HepG2 (cell line): ENCODE measurements at regions not wholly inside any gene's neighbourhood (a gene's known extent, or its start where the extent isn't known, plus 50 kb on each side); places are given as distances from the start of the nearest gene placed in this dataset.

ENCODE experiments used
- ATAC-seq: fragments of 200-7000 bp; cut with Tn5 transposase; 3 replicates; pipeline ENCODE4 v1.9.1; 2020; ENCODE audit warnings: mild to moderate bottlenecking, moderate library complexity
- BruUV-seq: library from RNA; stranded (reverse); fragments of 400-500 nt; replicated peaks from 2 replicates; lab custom pipeline; 2021; lab: Mats Ljungman, UMichigan
- CTCF ChIA-PET: fragments of 300-600 bp; formaldehyde crosslinking; extraction: SDS; loops from one replicate; lab custom pipeline; 2021; ENCODE audit warnings: low total read pairs, inconsistent platforms, low intra/inter-chr PET ratio; lab: Yijun Ruan, JAX
- POLR2A ChIA-PET: fragments of 350-600 bp; sonication (Branson Sonifier 250); formaldehyde crosslinking; loops from one replicate; lab custom pipeline; 2020; ENCODE audit warnings: antibody characterized with exemption, inconsistent platforms; lab: Yijun Ruan, JAX
- DNase-seq: peaks from one replicate; pipeline ENCODE4 v3.0.0-alpha.2; 2015; ENCODE audit warnings: low spot score
- FAIRE-seq: peaks from 3 replicates; lab custom pipeline; 2011; peaks lifted over from hg19 to GRCh38; lab: Jason Lieb, UNC
- H2AFZ ChIP-seq: one replicate; pipeline ENCODE4 v1.6.1; 2011; ENCODE audit warnings: low read length, inconsistent platforms
- H3K27ac ChIP-seq: fragments of 300-600 bp; 3 replicates; pipeline ENCODE4 v1.8.0; 2011; ENCODE audit warnings: mixed run types, mild to moderate bottlenecking, mixed read lengths, low read length, inconsistent platforms; ENCODE audit not compliant: insufficient read depth; ENCODE audit errors: extremely low read length
- H3K27me3 ChIP-seq, 2 experiments: fragments of 200-600 bp in 1 of 2; 2 replicates in 1 of 2; 3 replicates in 1 of 2; pipeline versions ENCODE4 v1.6.0 to v1.8.0; 2011; ENCODE audit warnings: low read length in 2 of 2, mild to moderate bottlenecking in 2 of 2, moderate library complexity in 2 of 2, inconsistent platforms in 1 of 2; ENCODE audit not compliant: insufficient read depth in 2 of 2, control insufficient read depth in 1 of 2
- H3K36me3 ChIP-seq, 2 experiments: fragments of 200-600 bp in 1 of 2; replicated peaks in 1 of 2; 2 replicates in 1 of 2; 3 replicates in 1 of 2; pipeline versions ENCODE4 v1.5.1 to v1.8.0; 2011; ENCODE audit warnings: low read length in 2 of 2, inconsistent platforms in 1 of 2; ENCODE audit not compliant: insufficient read depth in 2 of 2, control insufficient read depth in 1 of 2
- H3K4me1 ChIP-seq: 2 replicates; pipeline ENCODE4 v1.5.1; 2012; ENCODE audit warnings: low read length, inconsistent platforms; ENCODE audit not compliant: insufficient read depth
- H3K4me2 ChIP-seq: 2 replicates; pipeline ENCODE4 v1.6.0; 2011; ENCODE audit warnings: low read depth, low read length, inconsistent platforms
- H3K4me3 ChIP-seq, 3 experiments: fragments of 200-600 bp in 1 of 3; sonication (generic), shearing (Covaris generic) in 1 of 3; replicated peaks in 1 of 3; 2 replicates each; pipeline ENCODE4 v1.5.1; 2011 to 2016; ENCODE audit warnings: low read length in 3 of 3, inconsistent platforms in 2 of 3, low read depth in 2 of 3, mild to moderate bottlenecking in 2 of 3, control low read depth in 1 of 3, mixed read lengths in 1 of 3; ENCODE audit not compliant: insufficient read depth in 1 of 3
- H3K79me2 ChIP-seq: one replicate; pipeline ENCODE4 v1.6.1; 2011; ENCODE audit warnings: low read length, inconsistent platforms; ENCODE audit not compliant: insufficient read depth
- H3K9ac ChIP-seq: 2 replicates; pipeline ENCODE4 v1.6.0; 2011; ENCODE audit warnings: mild to moderate bottlenecking, low read depth, low read length, inconsistent platforms; ENCODE audit not compliant: insufficient read depth
- H3K9me3 ChIP-seq: 2 replicates; pipeline ENCODE4 v1.5.1; 2012; ENCODE audit warnings: mild to moderate bottlenecking, low read length
- H4K20me1 ChIP-seq: 2 replicates; pipeline ENCODE4 v1.6.0; 2011; ENCODE audit warnings: inconsistent platforms, mild to moderate bottlenecking, low read length, moderate library complexity; ENCODE audit not compliant: insufficient read depth
- CENPBD1 ChIP-seq: sonication (generic); formaldehyde crosslinking; IDR thresholded peaks from 2 replicates; pipeline ENCODE4 v1.8.0; 2022; ENCODE audit warnings: missing genetic modification reagents, low read depth, mild to moderate bottlenecking, borderline replicate concordance
- EEA1 ChIP-seq: sonication (generic); formaldehyde crosslinking; IDR thresholded peaks from 2 replicates; pipeline ENCODE4 v1.5.1; 2020; ENCODE audit warnings: mild to moderate bottlenecking, missing genetic modification reagents, borderline replicate concordance
- ELF4 ChIP-seq: sonication (generic); formaldehyde crosslinking; IDR thresholded peaks from 2 replicates; pipeline ENCODE4 v1.5.0; 2020; ENCODE audit warnings: missing genetic modification reagents, mild to moderate bottlenecking, moderate library complexity, borderline replicate concordance
- KLF13 ChIP-seq: sonication (generic); formaldehyde crosslinking; IDR thresholded peaks from 2 replicates; pipeline ENCODE4 v1.4.0; 2020; ENCODE audit warnings: mild to moderate bottlenecking, missing genetic modification reagents
- SCMH1 ChIP-seq: sonication (generic); formaldehyde crosslinking; IDR thresholded peaks from 2 replicates; pipeline ENCODE4 v1.9.0; 2021; ENCODE audit warnings: missing genetic modification reagents, mild to moderate bottlenecking, borderline replicate concordance
- TP53 ChIP-seq: sonication (generic); formaldehyde crosslinking; conservative IDR thresholded peaks from 2 replicates; pipeline ENCODE4 v1.4.0; 2020; ENCODE audit warnings: missing genetic modification reagents
- ZBTB3 ChIP-seq: sonication (generic); formaldehyde crosslinking; IDR thresholded peaks from 2 replicates; pipeline ENCODE4 v1.4.0; 2020; ENCODE audit warnings: low read depth, mild to moderate bottlenecking, moderate library complexity, missing genetic modification reagents, borderline replicate concordance
- ZNF746 ChIP-seq: sonication (generic); formaldehyde crosslinking; IDR thresholded peaks from 2 replicates; pipeline ENCODE4 v1.8.0; 2022; ENCODE audit warnings: mild to moderate bottlenecking, missing genetic modification reagents
- WGBS: methylation state at CpG from one replicate; pipeline ENCODE4 v1.1.6; 2017; ENCODE audit warnings: low lambda C conversion rate; 5-methylcytosine and 5-hydroxymethylcytosine counted together
- in situ Hi-C: cut with HindIII; loops from 2 replicates; pipeline ENCODE4 v1.10.0; 2017; ENCODE audit warnings: low pct_unique_long_range_greater_than_20kb; ENCODE audit not compliant: extremely low pct_ligation_motif_present
- intact Hi-C: fragments of 100-400 bp; cut with micrococcal nuclease; formaldehyde crosslinking; loops from one replicate; pipeline ENCODE4 v1.10.0; 2022; ENCODE audit not compliant: unreplicated experiment

- no peak for TF ChIP-seq ZNF746 (CRISPR knock-in tag)
- TF ChIP-seq SCMH1: no peak
- TF ChIP-seq, all 625 proteins: peak for 0
These were observed 309.7 kb upstream of the C11orf87 start (continued) for GRCh38 chr11:109112261-109112660.

- H3K27ac ChIP-seq: no peak overlapping the region
- FAIRE-seq: no peak
- 3% methylated on average over 5 of the region's 7 CpGs for WGBS
- no peak overlapping the region for H3K4me3 ChIP-seq
- TF ChIP-seq ELF4 (CRISPR knock-in tag) (no peak), EEA1 (CRISPR knock-in tag) (no peak), KLF13 (CRISPR knock-in tag) (no peak), ZBTB3 (CRISPR knock-in tag) (no peak), CENPBD1 (CRISPR knock-in tag) (no peak), TP53 (no peak)
- peaks cover 19% of the 10 kb centered on the region for H3K4me1 ChIP-seq
- peaks cover 0 to 26% of the 10 kb centered on the region in 2 experiments; a peak in 2 of 5 replicates for H3K27me3 ChIP-seq
- no peak overlapping the region for H3K9ac ChIP-seq
- H2AFZ ChIP-seq: no peak overlapping the region
- H4K20me1 ChIP-seq: no peaks in the 10 kb centered on the region
- H3K4me2 ChIP-seq: no peak overlapping the region
- H3K9me3 ChIP-seq: no peaks in the 10 kb centered on the region
- in situ Hi-C loops (no loop called here), intact Hi-C loops (no loop called here)
- BruUV-seq: no TSS peak
- no peak for ATAC-seq
- no peak for DNase-seq
- H3K36me3 ChIP-seq: no peaks in the 10 kb centered on the region
- ChIA-PET POLR2A (no interaction called here), CTCF (no interaction called here)
- H3K79me2 ChIP-seq: no peaks in the 10 kb centered on the region
These were observed 309.1 kb upstream of the C11orf87 start for GRCh38 chr11:109112821-109113280.
